ENCODE measurements at regions not wholly inside any gene's neighbourhood (a gene's known extent, or its start where the extent isn't known, plus 50 kb on each side); places are given as distances from the start of the nearest gene placed in this dataset.

DNA sequence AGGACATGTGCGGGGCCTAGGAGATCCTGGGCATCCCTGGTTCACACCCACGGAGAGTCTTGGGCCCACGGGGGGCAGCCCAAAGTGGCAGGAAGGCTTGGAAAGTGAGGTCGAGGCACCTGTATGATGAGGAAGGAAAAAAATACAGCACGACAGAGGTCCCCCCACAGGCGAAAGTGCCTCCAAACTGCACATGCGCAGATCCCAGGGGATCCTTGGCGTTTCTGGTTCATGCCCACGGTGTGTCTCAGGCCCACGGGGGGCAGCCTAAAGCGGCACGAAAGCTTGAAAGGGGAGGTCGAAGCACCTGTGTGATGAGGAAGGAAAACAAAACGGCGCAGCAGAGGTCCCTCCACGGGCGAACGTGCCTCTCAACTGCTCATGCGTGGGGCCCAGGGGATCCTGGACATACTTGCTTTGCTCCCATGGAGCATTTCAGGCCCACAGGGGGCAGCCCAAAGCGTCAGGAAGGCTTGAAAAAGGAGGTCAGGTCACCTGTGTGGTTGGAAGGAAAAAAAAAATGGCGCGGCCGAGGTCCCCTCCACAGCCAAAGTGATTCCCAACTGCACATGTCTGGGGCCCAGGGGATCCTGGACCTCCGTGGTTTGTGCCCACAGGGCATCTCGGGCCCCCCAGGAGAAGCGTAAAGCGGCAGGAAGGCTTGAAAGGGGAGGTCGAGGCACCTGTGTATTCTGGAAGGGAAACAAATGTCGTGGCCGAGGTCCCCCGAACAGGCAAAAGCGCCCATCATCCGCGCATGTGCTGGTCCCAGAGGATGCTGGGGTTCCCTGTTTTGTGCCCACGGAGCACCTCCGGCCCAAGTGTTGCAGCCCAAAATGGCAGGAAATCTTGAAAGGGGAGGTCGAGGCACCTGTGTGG, 582.6 kb downstream of the ALG10 start:
- TF ChIP-seq ATF3 (IDR thresholded peaks at IDR 0.05) (no peak), GABPA (IDR thresholded peaks at IDR 0.05 in 1 of 2, conservative IDR thresholded peaks at IDR 0.05 in 1 of 2) (no peak), TAF1 (conservative IDR thresholded peaks at IDR 0.05) (no peak), YY1 (IDR thresholded peaks at IDR 0.05) (no peak), JUND (IDR thresholded peaks at IDR 0.05) (no peak), SP1 (IDR thresholded peaks at IDR 0.05) (no peak), RAD21 (IDR thresholded peaks at IDR 0.05) (no peak)
- TF ChIP-seq, protein P1, sequence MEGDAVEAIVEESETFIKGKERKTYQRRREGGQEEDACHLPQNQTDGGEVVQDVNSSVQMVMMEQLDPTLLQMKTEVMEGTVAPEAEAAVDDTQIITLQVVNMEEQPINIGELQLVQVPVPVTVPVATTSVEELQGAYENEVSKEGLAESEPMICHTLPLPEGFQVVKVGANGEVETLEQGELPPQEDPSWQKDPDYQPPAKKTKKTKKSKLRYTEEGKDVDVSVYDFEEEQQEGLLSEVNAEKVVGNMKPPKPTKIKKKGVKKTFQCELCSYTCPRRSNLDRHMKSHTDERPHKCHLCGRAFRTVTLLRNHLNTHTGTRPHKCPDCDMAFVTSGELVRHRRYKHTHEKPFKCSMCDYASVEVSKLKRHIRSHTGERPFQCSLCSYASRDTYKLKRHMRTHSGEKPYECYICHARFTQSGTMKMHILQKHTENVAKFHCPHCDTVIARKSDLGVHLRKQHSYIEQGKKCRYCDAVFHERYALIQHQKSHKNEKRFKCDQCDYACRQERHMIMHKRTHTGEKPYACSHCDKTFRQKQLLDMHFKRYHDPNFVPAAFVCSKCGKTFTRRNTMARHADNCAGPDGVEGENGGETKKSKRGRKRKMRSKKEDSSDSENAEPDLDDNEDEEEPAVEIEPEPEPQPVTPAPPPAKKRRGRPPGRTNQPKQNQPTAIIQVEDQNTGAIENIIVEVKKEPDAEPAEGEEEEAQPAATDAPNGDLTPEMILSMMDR (IDR thresholded peaks at IDR 0.05; ENCODE audit: low read depth, low read length, missing input control): no peak
- TF ChIP-seq, protein P2, sequence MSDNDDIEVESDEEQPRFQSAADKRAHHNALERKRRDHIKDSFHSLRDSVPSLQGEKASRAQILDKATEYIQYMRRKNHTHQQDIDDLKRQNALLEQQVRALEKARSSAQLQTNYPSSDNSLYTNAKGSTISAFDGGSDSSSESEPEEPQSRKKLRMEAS (IDR thresholded peaks at IDR 0.05): no peak
- TF ChIP-seq, protein P3, sequence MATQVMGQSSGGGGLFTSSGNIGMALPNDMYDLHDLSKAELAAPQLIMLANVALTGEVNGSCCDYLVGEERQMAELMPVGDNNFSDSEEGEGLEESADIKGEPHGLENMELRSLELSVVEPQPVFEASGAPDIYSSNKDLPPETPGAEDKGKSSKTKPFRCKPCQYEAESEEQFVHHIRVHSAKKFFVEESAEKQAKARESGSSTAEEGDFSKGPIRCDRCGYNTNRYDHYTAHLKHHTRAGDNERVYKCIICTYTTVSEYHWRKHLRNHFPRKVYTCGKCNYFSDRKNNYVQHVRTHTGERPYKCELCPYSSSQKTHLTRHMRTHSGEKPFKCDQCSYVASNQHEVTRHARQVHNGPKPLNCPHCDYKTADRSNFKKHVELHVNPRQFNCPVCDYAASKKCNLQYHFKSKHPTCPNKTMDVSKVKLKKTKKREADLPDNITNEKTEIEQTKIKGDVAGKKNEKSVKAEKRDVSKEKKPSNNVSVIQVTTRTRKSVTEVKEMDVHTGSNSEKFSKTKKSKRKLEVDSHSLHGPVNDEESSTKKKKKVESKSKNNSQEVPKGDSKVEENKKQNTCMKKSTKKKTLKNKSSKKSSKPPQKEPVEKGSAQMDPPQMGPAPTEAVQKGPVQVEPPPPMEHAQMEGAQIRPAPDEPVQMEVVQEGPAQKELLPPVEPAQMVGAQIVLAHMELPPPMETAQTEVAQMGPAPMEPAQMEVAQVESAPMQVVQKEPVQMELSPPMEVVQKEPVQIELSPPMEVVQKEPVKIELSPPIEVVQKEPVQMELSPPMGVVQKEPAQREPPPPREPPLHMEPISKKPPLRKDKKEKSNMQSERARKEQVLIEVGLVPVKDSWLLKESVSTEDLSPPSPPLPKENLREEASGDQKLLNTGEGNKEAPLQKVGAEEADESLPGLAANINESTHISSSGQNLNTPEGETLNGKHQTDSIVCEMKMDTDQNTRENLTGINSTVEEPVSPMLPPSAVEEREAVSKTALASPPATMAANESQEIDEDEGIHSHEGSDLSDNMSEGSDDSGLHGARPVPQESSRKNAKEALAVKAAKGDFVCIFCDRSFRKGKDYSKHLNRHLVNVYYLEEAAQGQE (IDR thresholded peaks at IDR 0.05): no peak

Data from liver (tissue), 3 donors.